Lower leg skin (tissue), 4 donors: ENCODE measurements at regions not wholly inside any gene's neighbourhood (a gene's known extent, or its start where the extent isn't known, plus 50 kb on each side); places are given as distances from the start of the nearest gene placed in this dataset.

ENCODE experiments used
- DNase-seq, 2 donors: peaks; one replicate each; pipeline ENCODE4 v3.0.0-alpha.2; 2019; ENCODE audit warnings: low spot score in 2 of 2
- H3K4me3 ChIP-seq: fragments of 200-600 bp; sonication (generic); 2 replicates; pipeline ENCODE4 v1.5.1; 2017; ENCODE audit warnings: mild to moderate bottlenecking, low read depth; ENCODE audit not compliant: poor library complexity, severe bottlenecking
- CTCF ChIP-seq, 3 donors: fragments of 450-650 bp; IDR thresholded peaks; one replicate each; pipeline ENCODE4 v1.5.1; 2016; ENCODE audit warnings: antibody characterized with exemption in 3 of 3, mild to moderate bottlenecking in 3 of 3, moderate library complexity in 2 of 3
- POLR2A ChIP-seq, 2 donors: fragments of 450-650 bp; IDR thresholded peaks; one replicate each; pipeline ENCODE4 v1.6.1; 2016 to 2017; ENCODE audit warnings: antibody characterized with exemption in 2 of 2, mild to moderate bottlenecking in 1 of 2, moderate library complexity in 1 of 2
- WGBS, 2 donors: methylation state at CpG; one replicate each; pipeline ENCODE4 v1.1.5; 2018; 5-methylcytosine and 5-hydroxymethylcytosine counted together
- intact Hi-C: fragments of 100-400 bp; cut with DNase I; formaldehyde crosslinking; loops from one replicate; pipeline ENCODE4 v1.15.0; 2023; ENCODE audit warnings: low total_unique reads

DNA sequence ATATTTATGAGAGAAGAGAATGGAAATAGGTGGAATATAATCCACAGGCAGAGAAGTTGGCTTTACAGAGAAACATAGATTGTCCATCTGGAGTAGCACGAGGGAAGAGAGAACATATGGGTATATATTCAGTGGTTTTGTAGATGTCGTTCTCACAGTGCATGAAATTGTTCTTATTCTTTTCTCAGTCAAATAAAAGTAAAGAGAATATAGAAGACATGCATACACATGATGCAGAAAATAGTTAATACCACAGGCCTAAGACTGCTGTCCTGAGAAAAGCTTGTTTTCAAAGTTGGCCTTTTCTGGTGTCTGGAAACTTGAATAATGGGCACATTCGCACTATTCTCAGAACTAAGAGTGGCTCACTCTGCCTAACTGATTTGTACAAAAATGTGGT lies 378.1 kb downstream of the GABRG1 start:
- DNase-seq = no peak
- 82 to 86% methylated on average over 3 of the region's 3 CpGs for WGBS, 2 donors
- intact Hi-C loops = no loop called here
- no peak overlapping the region for H3K4me3 ChIP-seq
- TF ChIP-seq POLR2A (IDR thresholded peaks at IDR 0.05) (no peak), CTCF (IDR thresholded peaks at IDR 0.05) (no peak)

DNA sequence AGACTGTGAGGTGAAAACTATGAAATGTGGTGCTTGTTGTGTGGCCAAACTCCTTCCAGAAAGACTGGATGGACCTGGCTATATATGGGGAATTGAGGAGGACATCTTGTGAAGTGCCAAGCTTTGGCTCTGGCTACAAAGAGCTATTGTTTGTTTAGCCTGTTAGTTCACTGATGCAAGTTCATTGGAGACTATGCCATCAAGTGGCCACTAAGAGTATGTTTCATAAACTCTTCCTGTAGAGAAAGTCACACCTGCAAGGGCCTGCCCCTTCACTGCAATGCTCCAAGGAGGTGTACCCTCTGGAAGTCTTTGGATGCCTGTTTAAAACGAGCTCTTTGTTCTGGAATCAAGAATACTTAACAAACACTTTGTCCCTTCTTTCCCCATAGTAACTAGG lies 382.0 kb downstream of the GABRG1 start:
- 57 to 61% methylated on average over 1 of the region's 1 CpG for WGBS, 2 donors
- TF ChIP-seq CTCF (IDR thresholded peaks at IDR 0.05) (no peak), POLR2A (IDR thresholded peaks at IDR 0.05) (no peak)
- intact Hi-C loops = no loop called here
- DNase-seq = no peak
- no peak overlapping the region for H3K4me3 ChIP-seq

DNA sequence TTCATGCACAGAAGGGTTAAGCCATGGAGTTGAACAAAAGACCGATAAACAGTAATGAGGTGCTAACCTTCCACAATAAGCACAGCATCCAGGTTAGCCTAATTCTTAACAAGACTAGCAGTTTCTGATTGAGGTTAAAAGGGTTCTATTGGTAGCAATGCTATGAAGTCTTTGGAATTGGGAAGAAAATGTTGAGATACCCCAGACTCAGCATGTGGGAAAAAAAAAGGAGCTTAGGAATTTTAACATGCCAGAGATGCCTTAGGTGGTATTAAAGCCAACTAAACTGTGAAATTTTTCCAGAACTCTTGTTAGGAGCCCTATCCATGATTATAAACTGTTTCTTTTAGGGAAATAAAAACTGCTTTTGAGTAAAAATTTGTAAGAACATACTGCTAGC lies 391.7 kb downstream of the GABRG1 start:
- no peak for DNase-seq
- H3K4me3 ChIP-seq = no peak overlapping the region
- WGBS, 2 donors = 77 to 84% methylated on average over 1 of the region's 1 CpG
- TF ChIP-seq CTCF (IDR thresholded peaks at IDR 0.05) = no peak
- TF ChIP-seq POLR2A (IDR thresholded peaks at IDR 0.05) = no peak
- intact Hi-C loops = no loop called here

DNA sequence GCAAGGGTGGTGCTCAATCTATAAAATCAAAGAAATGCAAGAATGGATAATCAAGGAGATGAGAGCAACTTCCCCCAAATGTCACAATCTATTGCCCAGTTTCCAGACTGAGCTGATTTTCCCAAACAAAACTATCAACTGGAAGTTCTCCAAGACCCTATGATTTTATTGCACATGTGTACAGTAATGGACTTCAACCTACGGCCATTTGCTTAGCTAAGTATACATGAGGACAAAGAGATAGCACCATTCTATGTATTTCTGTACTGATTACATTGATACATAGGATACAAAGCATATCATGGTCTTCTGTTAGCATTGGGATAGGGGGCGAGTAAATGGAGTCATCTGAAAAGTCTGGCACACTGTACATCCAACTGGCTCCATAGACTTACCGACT lies 407.8 kb downstream of the GABRG1 start:
- intact Hi-C loops = no loop called here
- TF ChIP-seq CTCF (IDR thresholded peaks at IDR 0.05) = no peak
- no peak for TF ChIP-seq POLR2A (IDR thresholded peaks at IDR 0.05)
- DNase-seq = no peak
- H3K4me3 ChIP-seq = no peak overlapping the region
- WGBS, 2 donors = 83 to 86% methylated on average over 3 of the region's 3 CpGs

GRCh38 chr4:45713996-45714395 lies 409.9 kb downstream of the GABRG1 start:
- TF ChIP-seq CTCF (IDR thresholded peaks at IDR 0.05) (no peak), POLR2A (IDR thresholded peaks at IDR 0.05) (no peak)
- 58 to 69% methylated on average over 1 of the region's 1 CpG for WGBS, 2 donors
- no peak overlapping the region for H3K4me3 ChIP-seq
- no peak for DNase-seq
- intact Hi-C loops = no loop called here

GRCh38 chr4:45701621-45702020 lies 422.2 kb downstream of the GABRG1 start:
- H3K4me3 ChIP-seq = no peak overlapping the region
- intact Hi-C loops = no loop called here
- 70 to 75% methylated on average over 2 of the region's 2 CpGs for WGBS, 2 donors
- TF ChIP-seq CTCF (IDR thresholded peaks at IDR 0.05) (no peak), POLR2A (IDR thresholded peaks at IDR 0.05) (no peak)
- DNase-seq = no peak
